ENCODE measurements at regions not wholly inside any gene's neighbourhood (a gene's known extent, or its start where the extent isn't known, plus 50 kb on each side); places are given as distances from the start of the nearest gene placed in this dataset.

- Histone ChIP-seq H3K4me2 (ENCODE audit: low read depth, low read length, poor library complexity, severe bottlenecking) (no peak overlapping the region), H3K79me2 (ENCODE audit: insufficient read depth, low read length) (no peaks in the 10 kb centered on the region), H3K27me3 (ENCODE audit: insufficient read depth, low read length, poor library complexity, severe bottlenecking) (no peaks in the 10 kb centered on the region), H3K9me3 (ENCODE audit: insufficient read depth, low read depth, low read length) (no peaks in the 10 kb centered on the region), H3K9me2 (replicated peaks; ENCODE audit: low read depth, low read length) (no peaks in the 10 kb centered on the region), H2AFZ (ENCODE audit: low read length) (no peak overlapping the region), H3F3A (ENCODE audit: low read depth) (no peaks in the 10 kb centered on the region), H3K9ac (ENCODE audit: low read depth, low read length, poor library complexity, severe bottlenecking) (no peak overlapping the region), H4K20me1 (ENCODE audit: insufficient read depth, low read length, poor library complexity, severe bottlenecking) (no peaks in the 10 kb centered on the region), H3K4me1 (ENCODE audit: insufficient read depth, low read length, poor library complexity, severe bottlenecking) (no peaks in the 10 kb centered on the region), H3K36me3 (ENCODE audit: insufficient read depth, low read length) (no peaks in the 10 kb centered on the region), H3K4me3 (ENCODE audit: low read length, poor library complexity, severe bottlenecking) (no peak overlapping the region)
- TF ChIP-seq, protein P1, sequence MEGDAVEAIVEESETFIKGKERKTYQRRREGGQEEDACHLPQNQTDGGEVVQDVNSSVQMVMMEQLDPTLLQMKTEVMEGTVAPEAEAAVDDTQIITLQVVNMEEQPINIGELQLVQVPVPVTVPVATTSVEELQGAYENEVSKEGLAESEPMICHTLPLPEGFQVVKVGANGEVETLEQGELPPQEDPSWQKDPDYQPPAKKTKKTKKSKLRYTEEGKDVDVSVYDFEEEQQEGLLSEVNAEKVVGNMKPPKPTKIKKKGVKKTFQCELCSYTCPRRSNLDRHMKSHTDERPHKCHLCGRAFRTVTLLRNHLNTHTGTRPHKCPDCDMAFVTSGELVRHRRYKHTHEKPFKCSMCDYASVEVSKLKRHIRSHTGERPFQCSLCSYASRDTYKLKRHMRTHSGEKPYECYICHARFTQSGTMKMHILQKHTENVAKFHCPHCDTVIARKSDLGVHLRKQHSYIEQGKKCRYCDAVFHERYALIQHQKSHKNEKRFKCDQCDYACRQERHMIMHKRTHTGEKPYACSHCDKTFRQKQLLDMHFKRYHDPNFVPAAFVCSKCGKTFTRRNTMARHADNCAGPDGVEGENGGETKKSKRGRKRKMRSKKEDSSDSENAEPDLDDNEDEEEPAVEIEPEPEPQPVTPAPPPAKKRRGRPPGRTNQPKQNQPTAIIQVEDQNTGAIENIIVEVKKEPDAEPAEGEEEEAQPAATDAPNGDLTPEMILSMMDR (conservative IDR thresholded peaks at IDR 0.05; ENCODE audit: low read length), result no peak
Observed at GRCh38 chr7:91776171-91776570, 104.3 kb downstream of the MTERF1 start.

- Histone ChIP-seq H3K27me3 (ENCODE audit: insufficient read depth, low read length, poor library complexity, severe bottlenecking) (no peaks in the 10 kb centered on the region), H3K9ac (ENCODE audit: low read depth, low read length, poor library complexity, severe bottlenecking) (no peak overlapping the region), H4K20me1 (ENCODE audit: insufficient read depth, low read length, poor library complexity, severe bottlenecking) (no peaks in the 10 kb centered on the region), H3K4me1 (ENCODE audit: insufficient read depth, low read length, poor library complexity, severe bottlenecking) (no peaks in the 10 kb centered on the region), H3K9me3 (ENCODE audit: insufficient read depth, low read depth, low read length) (no peaks in the 10 kb centered on the region), H3K36me3 (ENCODE audit: insufficient read depth, low read length) (no peaks in the 10 kb centered on the region), H3K4me3 (ENCODE audit: low read length, poor library complexity, severe bottlenecking) (no peak overlapping the region), H3F3A (ENCODE audit: low read depth) (no peaks in the 10 kb centered on the region), H3K79me2 (ENCODE audit: insufficient read depth, low read length) (no peaks in the 10 kb centered on the region), H3K9me2 (replicated peaks; ENCODE audit: low read depth, low read length) (no peaks in the 10 kb centered on the region), H2AFZ (ENCODE audit: low read length) (no peak overlapping the region), H3K4me2 (ENCODE audit: low read depth, low read length, poor library complexity, severe bottlenecking) (no peak overlapping the region)
- TF ChIP-seq, protein P1 (conservative IDR thresholded peaks at IDR 0.05; ENCODE audit: low read length), result no peak
- no peak for TF ChIP-seq EZH2phosphoT487 (IDR thresholded peaks at IDR 0.05; ENCODE audit: borderline replicate concordance)
Observed at GRCh38 chr7:91777522-91777921, 103.0 kb downstream of the MTERF1 start.

GRCh38 chr7:91778416-91778815 lies 102.1 kb downstream of the MTERF1 start:
- Histone ChIP-seq H3K27me3 (ENCODE audit: insufficient read depth, low read length, poor library complexity, severe bottlenecking) (no peaks in the 10 kb centered on the region), H3K9me3 (ENCODE audit: insufficient read depth, low read depth, low read length) (no peaks in the 10 kb centered on the region), H3K4me1 (ENCODE audit: insufficient read depth, low read length, poor library complexity, severe bottlenecking) (no peaks in the 10 kb centered on the region), H4K20me1 (ENCODE audit: insufficient read depth, low read length, poor library complexity, severe bottlenecking) (no peaks in the 10 kb centered on the region), H3F3A (ENCODE audit: low read depth) (no peaks in the 10 kb centered on the region), H3K9me2 (replicated peaks; ENCODE audit: low read depth, low read length) (no peaks in the 10 kb centered on the region), H3K9ac (ENCODE audit: low read depth, low read length, poor library complexity, severe bottlenecking) (no peak overlapping the region), H2AFZ (ENCODE audit: low read length) (no peak overlapping the region), H3K79me2 (ENCODE audit: insufficient read depth, low read length) (no peaks in the 10 kb centered on the region), H3K4me3 (ENCODE audit: low read length, poor library complexity, severe bottlenecking) (no peak overlapping the region), H3K36me3 (ENCODE audit: insufficient read depth, low read length) (no peaks in the 10 kb centered on the region), H3K4me2 (ENCODE audit: low read depth, low read length, poor library complexity, severe bottlenecking) (no peak overlapping the region)
- TF ChIP-seq EZH2phosphoT487 (IDR thresholded peaks at IDR 0.05; ENCODE audit: borderline replicate concordance), result no peak
- TF ChIP-seq, protein P1 (conservative IDR thresholded peaks at IDR 0.05; ENCODE audit: low read length), result no peak
